ENCODE measurements at regions not wholly inside any gene's neighbourhood (a gene's known extent, or its start where the extent isn't known, plus 50 kb on each side); places are given as distances from the start of the nearest gene placed in this dataset.
"Not testable (repeated sequence)": the region's sequence is repeated elsewhere in the genome, so short reads cannot be mapped to it uniquely, and the experiment has no call there.

- no peaks in the 10 kb centered on the region for H3K9me3 ChIP-seq
- no peak for DNase-seq (ENCODE audit: low spot score)
- no peaks in the 10 kb centered on the region for H3K4me1 ChIP-seq
- TF ChIP-seq CTCF (IDR thresholded peaks at IDR 0.05) = no peak
- no peak overlapping the region for H3K4me3 ChIP-seq
- no peaks in the 10 kb centered on the region for H3K27me3 ChIP-seq
- H3K36me3 ChIP-seq = no peaks in the 10 kb centered on the region
- H3K27ac ChIP-seq = peak overlapping the region; percentile 35 to 51
These were observed 74.4 kb downstream of the P2RY1 start for GRCh38 chr3:152909180-152909883.

- Histone ChIP-seq H3K4me1 (no peaks in the 10 kb centered on the region), H3K36me3 (no peaks in the 10 kb centered on the region), H3K4me3 (no peak overlapping the region), H3K27ac (no peak overlapping the region), H3K9me3 (no peaks in the 10 kb centered on the region), H3K27me3 (no peaks in the 10 kb centered on the region)
- TF ChIP-seq CTCF (IDR thresholded peaks at IDR 0.05) = no peak
- no peak for DNase-seq (ENCODE audit: low spot score)
These were observed 75.3 kb downstream of the P2RY1 start for GRCh38 chr3:152910211-152910610.

- no peak for DNase-seq (ENCODE audit: low spot score)
- no peak for TF ChIP-seq CTCF (IDR thresholded peaks at IDR 0.05)
These were observed 76.0 kb downstream of the P2RY1 start for GRCh38 chr3:152910966-152911365.

GRCh38 chr3:152914743-152915142 lies 79.8 kb downstream of the P2RY1 start:
- not testable (repeated sequence) for H3K9me3 ChIP-seq; H3K27ac ChIP-seq; H3K4me1 ChIP-seq; H3K27me3 ChIP-seq; DNase-seq (ENCODE audit: low spot score); H3K4me3 ChIP-seq; H3K36me3 ChIP-seq

More at GRCh38 chr3:152910966-152911365, 76.0 kb downstream of the P2RY1 start:
- Histone ChIP-seq H3K4me3 (no peak overlapping the region), H3K36me3 (no peaks in the 10 kb centered on the region), H3K27ac (no peak overlapping the region), H3K27me3 (no peaks in the 10 kb centered on the region), H3K9me3 (no peaks in the 10 kb centered on the region), H3K4me1 (no peaks in the 10 kb centered on the region)

GRCh38 chr3:152915695-152916094 lies 80.8 kb downstream of the P2RY1 start:
- H3K36me3 ChIP-seq = no peaks in the 10 kb centered on the region
- DNase-seq (ENCODE audit: low spot score) = no peak
- no peaks in the 10 kb centered on the region for H3K27me3 ChIP-seq
- no peak overlapping the region for H3K4me3 ChIP-seq
- H3K4me1 ChIP-seq = no peaks in the 10 kb centered on the region
- H3K27ac ChIP-seq = no peak overlapping the region
- H3K9me3 ChIP-seq = no peaks in the 10 kb centered on the region
- TF ChIP-seq CTCF (IDR thresholded peaks at IDR 0.05) = no peak

- Histone ChIP-seq H3K36me3 (no peaks in the 10 kb centered on the region), H3K9me3 (no peaks in the 10 kb centered on the region), H3K27me3 (no peaks in the 10 kb centered on the region), H3K4me1 (no peaks in the 10 kb centered on the region), H3K27ac (no peak overlapping the region), H3K4me3 (no peak overlapping the region)
- DNase-seq (ENCODE audit: low spot score) = no peak
- TF ChIP-seq CTCF (IDR thresholded peaks at IDR 0.05) = no peak
These were observed 81.9 kb downstream of the P2RY1 start for GRCh38 chr3:152916753-152917279.

Data from right atrium auricular region (tissue), 2 donors.